ENCODE measurements at regions not wholly inside any gene's neighbourhood (a gene's known extent, or its start where the extent isn't known, plus 50 kb on each side); places are given as distances from the start of the nearest gene placed in this dataset.
"Not testable (repeated sequence)": the region's sequence is repeated elsewhere in the genome, so short reads cannot be mapped to it uniquely, and the experiment has no call there.

DNA sequence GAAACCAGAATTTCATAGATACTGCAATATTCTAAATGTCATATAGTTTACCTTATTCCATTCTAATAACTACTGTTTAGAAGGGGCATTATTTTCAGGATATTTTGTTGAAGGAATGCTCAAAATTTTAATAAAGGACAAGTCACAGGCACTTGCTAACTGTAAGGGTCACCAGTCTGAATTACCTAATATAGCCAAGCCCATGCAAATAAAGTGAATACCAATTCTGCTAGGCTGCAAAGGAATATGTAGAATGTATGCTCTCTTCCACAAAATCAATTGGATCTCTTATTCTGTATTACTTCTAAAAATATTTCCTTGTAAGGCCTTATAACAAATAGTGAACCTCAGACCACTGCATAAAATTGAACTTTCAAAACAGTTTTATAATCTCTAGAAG is 52.3 kb upstream of the FAT4 start:
- DNase-seq (ENCODE audit: low read depth) = no peak

GRCh38 chr4:125262079-125262478 is 52.7 kb upstream of the FAT4 start:
- DNase-seq (ENCODE audit: low read depth) = no peak

- peak; percentile 78 for DNase-seq (ENCODE audit: low read depth)
Observed at GRCh38 chr4:125254106-125254505, 60.6 kb upstream of the FAT4 start.

GRCh38 chr4:125244848-125245450 is 69.8 kb upstream of the FAT4 start:
- peak; percentile 36 for DNase-seq (ENCODE audit: low read depth)

GRCh38 chr4:125243789-125244397 is 70.9 kb upstream of the FAT4 start:
- peak; percentile 18 for DNase-seq (ENCODE audit: low read depth)

- no peak for DNase-seq (ENCODE audit: low read depth)
Observed at GRCh38 chr4:125235971-125236370, 78.8 kb upstream of the FAT4 start.

GRCh38 chr4:125231661-125232060 is 83.1 kb upstream of the FAT4 start:
- DNase-seq (ENCODE audit: low read depth) = no peak

- no peak for DNase-seq (ENCODE audit: low read depth)
Observed at GRCh38 chr4:125229596-125230058, 85.1 kb upstream of the FAT4 start.

- peak; percentile 24 for DNase-seq (ENCODE audit: low read depth)
Observed at GRCh38 chr4:125225806-125226205, 88.9 kb upstream of the FAT4 start.

- DNase-seq (ENCODE audit: low read depth) = no peak
Observed at GRCh38 chr4:125200556-125200955, 114.2 kb upstream of the FAT4 start.

DNA sequence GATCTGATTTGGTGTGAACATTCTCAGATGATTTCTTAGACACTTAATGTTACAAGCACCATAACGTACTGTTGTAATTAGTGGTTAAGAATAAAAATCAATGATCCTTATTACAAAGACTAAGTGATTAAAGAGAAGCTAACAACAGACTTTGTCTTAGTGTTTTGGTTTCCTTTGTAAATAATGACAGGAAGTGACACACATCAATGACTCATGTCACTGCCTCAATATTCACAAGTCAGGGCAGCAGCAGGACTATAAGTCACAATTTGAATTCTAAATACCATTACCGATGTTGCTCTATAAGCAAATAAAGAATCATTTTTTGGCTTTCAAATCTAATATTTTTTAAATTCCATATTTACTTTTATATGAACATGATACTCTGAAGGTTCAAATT is 115.8 kb upstream of the FAT4 start:
- peak; percentile 23 for DNase-seq (ENCODE audit: low read depth)

- DNase-seq (ENCODE audit: low read depth) = not testable (repeated sequence)
Observed at GRCh38 chr4:125191874-125192459, 122.8 kb upstream of the FAT4 start.

GRCh38 chr4:125191232-125191631 is 123.5 kb upstream of the FAT4 start:
- DNase-seq (ENCODE audit: low read depth) = peak; percentile 68

- DNase-seq (ENCODE audit: low read depth) = peak; percentile 83
Observed at GRCh38 chr4:125187226-125188176, 127.3 kb upstream of the FAT4 start.

- peak; percentile 5 for DNase-seq (ENCODE audit: low read depth)
Observed at GRCh38 chr4:125184116-125184515, 130.6 kb upstream of the FAT4 start.

DNA sequence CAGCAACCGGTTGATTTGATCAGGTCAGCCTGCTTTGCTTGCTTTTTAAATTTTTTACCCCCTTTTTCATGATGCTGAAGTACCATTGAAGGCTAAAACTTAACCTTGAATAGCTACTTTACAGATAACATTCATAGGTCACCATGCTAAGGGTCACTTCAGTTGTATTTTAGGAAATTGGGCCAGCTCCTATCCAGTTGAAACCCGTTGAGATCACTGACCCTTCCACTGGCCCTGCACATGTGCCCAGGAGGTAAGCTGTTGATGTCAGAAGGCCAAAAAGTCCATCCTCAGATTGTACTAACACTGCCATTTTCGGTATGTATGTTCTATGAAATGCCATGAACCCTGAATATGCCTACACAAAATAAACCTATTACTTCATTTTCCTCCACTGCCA is 133.0 kb upstream of the FAT4 start:
- no peak for DNase-seq (ENCODE audit: low read depth)

DNA sequence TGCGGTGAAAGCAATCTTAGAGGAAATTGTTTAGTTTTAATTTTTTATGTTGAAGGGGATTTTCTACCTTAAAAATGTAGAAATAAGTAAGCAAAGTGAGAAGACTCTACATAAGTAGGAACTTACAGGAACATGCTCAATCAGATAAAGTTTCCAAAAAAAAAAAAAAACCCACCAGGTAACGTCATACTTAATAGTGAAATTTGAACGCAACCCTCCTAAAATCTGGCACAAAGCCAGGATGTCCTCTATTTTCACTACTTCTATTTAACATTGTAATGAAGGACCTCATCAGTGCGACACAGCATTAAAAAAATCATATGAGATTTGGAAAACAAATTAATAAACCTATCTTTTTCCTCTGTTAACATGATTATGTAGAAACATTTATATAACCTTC is 135.0 kb upstream of the FAT4 start:
- no peak for DNase-seq (ENCODE audit: low read depth)

DNA sequence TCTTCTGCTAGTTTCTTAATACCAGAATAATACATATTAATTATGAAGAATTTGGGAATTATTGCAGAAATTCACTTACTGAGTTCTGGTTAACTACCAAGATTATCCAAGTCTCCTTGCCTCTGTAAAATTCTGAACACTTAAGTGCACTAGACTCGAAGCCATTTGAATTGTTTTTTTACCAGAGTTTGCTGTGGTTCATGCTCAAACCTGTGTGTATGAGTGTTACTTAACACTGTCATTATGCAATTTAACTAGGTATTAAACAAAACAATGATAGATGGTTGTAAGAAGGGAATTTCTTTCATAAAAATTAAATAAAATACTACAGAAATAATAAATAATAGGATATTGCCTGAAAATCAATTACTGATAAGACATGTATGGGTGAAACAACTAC is 145.6 kb upstream of the FAT4 start:
- no peak for DNase-seq (ENCODE audit: low read depth)

DNA sequence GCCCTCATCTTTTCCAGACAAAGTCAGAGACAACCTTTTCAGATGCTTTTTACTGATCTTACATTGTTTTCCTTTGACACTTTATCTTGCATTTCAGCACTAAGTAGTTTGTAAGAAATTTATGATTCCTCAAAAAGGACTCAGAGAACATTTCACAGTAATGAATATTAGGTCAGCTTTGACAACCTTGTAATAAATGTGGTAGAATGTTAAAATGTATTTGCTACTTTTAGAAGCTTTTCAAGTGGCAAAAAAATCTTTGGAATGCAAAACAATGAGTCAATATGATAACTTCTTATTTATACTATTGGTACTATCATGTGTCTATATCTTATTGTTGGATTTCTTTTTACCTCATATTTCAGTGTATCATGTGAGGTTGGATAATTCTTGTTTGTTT is 146.2 kb upstream of the FAT4 start:
- DNase-seq (ENCODE audit: low read depth) = peak; percentile 51

DNA sequence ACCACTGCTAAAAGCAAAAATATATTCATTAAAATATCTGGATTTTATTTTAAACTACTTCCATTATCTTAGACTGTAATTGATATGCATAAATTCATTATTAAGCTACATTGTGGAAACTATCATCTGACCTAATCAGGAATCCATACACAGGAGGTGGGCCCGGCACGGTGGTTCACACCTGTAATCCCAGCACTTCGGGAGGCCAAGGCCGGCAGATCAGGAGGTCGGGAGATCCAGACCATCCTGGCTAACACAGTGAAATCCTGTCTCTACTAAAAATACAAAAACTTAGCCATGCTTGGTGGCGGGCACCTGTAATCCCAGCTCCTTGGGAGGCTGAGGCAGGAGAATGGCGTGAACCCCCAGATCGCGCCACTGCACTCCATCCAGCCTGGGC is 148.7 kb upstream of the FAT4 start:
- not testable (repeated sequence) for DNase-seq (ENCODE audit: low read depth)

DNA sequence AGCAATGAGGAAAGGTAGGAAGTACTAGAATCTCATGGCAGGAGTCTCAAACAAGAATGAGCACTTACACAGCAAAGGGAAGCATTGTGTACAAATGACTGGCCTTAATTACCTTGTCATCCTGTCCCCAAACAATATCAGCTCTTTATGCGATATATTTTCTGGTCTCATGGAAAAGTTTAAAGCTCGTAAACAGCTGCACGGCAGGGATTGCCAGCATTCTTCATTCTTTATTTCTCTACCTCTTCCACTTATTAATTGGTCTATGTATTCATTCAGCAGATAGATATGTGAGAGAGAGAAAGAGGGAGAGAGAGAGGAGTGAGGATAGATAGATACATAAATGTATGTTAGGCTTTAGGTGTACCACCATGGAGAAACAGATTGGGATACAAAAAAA is 155.8 kb upstream of the FAT4 start:
- DNase-seq (ENCODE audit: low read depth) = no peak

- no peak for DNase-seq (ENCODE audit: low read depth)
Observed at GRCh38 chr4:125155251-125155650, 159.5 kb upstream of the FAT4 start.
